Endodermal cell (in vitro differentiated cells): ENCODE measurements at regions not wholly inside any gene's neighbourhood (a gene's known extent, or its start where the extent isn't known, plus 50 kb on each side); places are given as distances from the start of the nearest gene placed in this dataset.

Source experiments
- DNase-seq: peaks from one replicate; pipeline ENCODE4 v3.0.0-alpha.2; 2017
- H3K27ac ChIP-seq: 2 replicates; pipeline ENCODE4 v1.5.1; 2013; ENCODE audit warnings: mild to moderate bottlenecking, low read depth, low read length, moderate library complexity
- H3K27me3 ChIP-seq: 2 replicates; pipeline ENCODE4 v1.6.1; 2013; ENCODE audit warnings: mild to moderate bottlenecking, low read length, moderate library complexity; ENCODE audit not compliant: insufficient read depth, control insufficient read depth, poor library complexity, severe bottlenecking
- H3K36me3 ChIP-seq: 2 replicates; pipeline ENCODE4 v1.7.0; 2013; ENCODE audit warnings: mild to moderate bottlenecking, low read length, moderate library complexity; ENCODE audit not compliant: control insufficient read depth, insufficient read depth
- H3K4me1 ChIP-seq: one replicate; pipeline ENCODE4 v1.7.0; 2013; ENCODE audit warnings: low read length; ENCODE audit not compliant: control insufficient read depth, insufficient read depth
- H3K4me3 ChIP-seq: 2 replicates; pipeline ENCODE4 v1.5.1; 2013; ENCODE audit warnings: mild to moderate bottlenecking, low read length, moderate library complexity
- H3K9ac ChIP-seq: 2 replicates; pipeline ENCODE4 v1.6.1; 2013; ENCODE audit warnings: mild to moderate bottlenecking, low read length, moderate library complexity; ENCODE audit not compliant: poor library complexity, severe bottlenecking; ENCODE audit errors: extremely low read depth
- H3K9me3 ChIP-seq: 2 replicates; pipeline ENCODE4 v1.6.1; 2013; ENCODE audit warnings: mild to moderate bottlenecking, low read length, moderate library complexity; ENCODE audit not compliant: control insufficient read depth
- H3K27ac Mint-ChIP-seq: 2 replicates; pipeline ENCODE4 v1.8.0; 2020; ENCODE audit warnings: mixed read lengths
- H3K27me3 Mint-ChIP-seq: 2 replicates; pipeline ENCODE4 v1.8.0; 2021; ENCODE audit warnings: mild to moderate bottlenecking, mixed read lengths; ENCODE audit not compliant: insufficient read depth
- H3K36me3 Mint-ChIP-seq: 2 replicates; pipeline ENCODE4 v1.8.0; 2020; ENCODE audit warnings: low read depth, mixed read lengths
- H3K4me1 Mint-ChIP-seq: 2 replicates; pipeline ENCODE4 v1.8.0; 2020; ENCODE audit warnings: mixed read lengths
- H3K4me3 Mint-ChIP-seq: 2 replicates; pipeline ENCODE4 v1.8.0; 2020; ENCODE audit warnings: mild to moderate bottlenecking, moderate library complexity, mixed read lengths
- H3K9me3 Mint-ChIP-seq: 2 replicates; pipeline ENCODE4 v1.8.0; 2020; ENCODE audit warnings: mild to moderate bottlenecking, mixed read lengths
- WGBS, 2 experiments: methylation state at CpG; one replicate each; pipeline versions ENCODE4 v1.1.5 to v1.1.7; 2013; ENCODE audit warnings: missing lambda C conversion rate in 2 of 2, mixed read lengths in 1 of 2; ENCODE audit not compliant: insufficient coverage in 1 of 2, insufficient read length in 1 of 2; 5-methylcytosine and 5-hydroxymethylcytosine counted together
- TF ChIP-seq, protein P1 (sequence below): fragments of 200-600 bp; sonication (generic); conservative IDR thresholded peaks from 2 replicates; pipeline ENCODE4 v1.5.0; 2021; ENCODE audit warnings: antibody characterized with exemption, mild to moderate bottlenecking

DNA sequence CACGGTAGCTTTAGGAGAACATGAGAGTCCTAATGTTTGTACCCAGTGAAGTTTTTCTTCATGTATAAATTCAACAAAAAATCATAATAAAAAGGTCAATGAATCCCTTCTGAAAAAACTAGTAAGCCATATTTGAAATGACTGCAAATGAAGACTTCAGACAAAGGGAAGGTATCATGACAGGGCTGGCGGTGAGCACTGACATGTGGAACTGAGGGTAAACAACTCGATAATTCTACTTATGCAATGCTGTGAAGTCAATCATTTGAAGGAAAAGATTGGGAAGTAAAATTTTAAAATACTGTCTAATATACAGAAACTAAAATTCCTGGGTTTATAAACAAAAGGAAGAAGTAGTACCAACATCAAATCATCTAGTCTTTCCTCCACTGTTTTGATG lies 190.2 kb upstream of the COPS8 start:
- H3K4me1 Mint-ChIP-seq: peaks cover 13% of the 10 kb centered on the region
- no peaks in the 10 kb centered on the region for H3K9me3 Mint-ChIP-seq
- Histone ChIP-seq H3K36me3 (no peaks in the 10 kb centered on the region), H3K9me3 (peaks cover 6% of the 10 kb centered on the region), H3K27ac (no peak overlapping the region), H3K9ac (no peak overlapping the region), H3K27me3 (no peaks in the 10 kb centered on the region), H3K4me1 (peaks cover 8% of the 10 kb centered on the region), H3K4me3 (no peak overlapping the region)
- TF ChIP-seq, protein P1, sequence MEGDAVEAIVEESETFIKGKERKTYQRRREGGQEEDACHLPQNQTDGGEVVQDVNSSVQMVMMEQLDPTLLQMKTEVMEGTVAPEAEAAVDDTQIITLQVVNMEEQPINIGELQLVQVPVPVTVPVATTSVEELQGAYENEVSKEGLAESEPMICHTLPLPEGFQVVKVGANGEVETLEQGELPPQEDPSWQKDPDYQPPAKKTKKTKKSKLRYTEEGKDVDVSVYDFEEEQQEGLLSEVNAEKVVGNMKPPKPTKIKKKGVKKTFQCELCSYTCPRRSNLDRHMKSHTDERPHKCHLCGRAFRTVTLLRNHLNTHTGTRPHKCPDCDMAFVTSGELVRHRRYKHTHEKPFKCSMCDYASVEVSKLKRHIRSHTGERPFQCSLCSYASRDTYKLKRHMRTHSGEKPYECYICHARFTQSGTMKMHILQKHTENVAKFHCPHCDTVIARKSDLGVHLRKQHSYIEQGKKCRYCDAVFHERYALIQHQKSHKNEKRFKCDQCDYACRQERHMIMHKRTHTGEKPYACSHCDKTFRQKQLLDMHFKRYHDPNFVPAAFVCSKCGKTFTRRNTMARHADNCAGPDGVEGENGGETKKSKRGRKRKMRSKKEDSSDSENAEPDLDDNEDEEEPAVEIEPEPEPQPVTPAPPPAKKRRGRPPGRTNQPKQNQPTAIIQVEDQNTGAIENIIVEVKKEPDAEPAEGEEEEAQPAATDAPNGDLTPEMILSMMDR: no peak
- peaks cover 7% of the 10 kb centered on the region for H3K27me3 Mint-ChIP-seq
- WGBS, 2 experiments: 97 to 100% methylated on average over 1 to 3 of the region's 3 CpGs
- no peak overlapping the region for H3K4me3 Mint-ChIP-seq
- no peak for DNase-seq
- H3K27ac Mint-ChIP-seq: no peak overlapping the region
- H3K36me3 Mint-ChIP-seq: no peaks in the 10 kb centered on the region

DNA sequence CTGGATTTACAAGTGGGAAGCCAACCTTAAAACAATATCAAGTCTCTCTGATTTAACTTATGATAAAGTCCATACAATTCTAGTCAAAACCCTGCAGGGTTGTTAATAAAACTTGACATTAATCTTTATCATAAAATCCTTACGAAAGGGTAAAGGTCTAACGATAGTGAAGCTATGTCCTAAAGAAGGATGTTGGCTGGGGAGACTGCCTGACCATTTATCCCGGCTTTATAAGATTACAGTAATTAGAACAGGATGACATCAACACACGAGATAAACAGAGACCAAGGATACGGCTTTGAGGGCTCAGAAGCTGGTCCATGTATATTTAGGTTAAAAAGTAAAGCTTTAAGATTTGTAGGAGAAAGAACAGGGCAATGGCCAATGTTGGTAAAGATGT lies 189.0 kb upstream of the COPS8 start:
- H3K27ac ChIP-seq: no peak overlapping the region
- peaks cover 7% of the 10 kb centered on the region for H3K27me3 Mint-ChIP-seq

DNA sequence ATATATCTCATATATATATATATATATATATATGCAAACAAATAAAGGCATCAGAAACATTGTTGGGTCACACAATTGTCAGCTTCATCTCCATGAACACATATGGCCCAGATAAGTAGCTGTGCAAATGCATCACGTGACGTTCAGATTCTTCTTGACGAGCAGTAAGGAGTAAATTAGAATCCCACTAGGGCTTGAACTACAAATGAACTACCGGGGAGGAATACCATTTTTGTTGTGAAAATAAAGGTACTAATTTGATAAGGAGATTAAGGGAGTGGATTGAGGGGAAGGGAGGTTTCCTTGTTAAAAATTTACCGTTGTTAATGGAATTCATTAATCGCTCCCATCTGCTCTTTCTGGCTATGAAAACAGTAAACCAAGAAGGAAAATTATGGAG lies 186.5 kb upstream of the COPS8 start:
- H3K9ac ChIP-seq: no peak overlapping the region
- H3K9me3 ChIP-seq: no peaks in the 10 kb centered on the region
- Mint-ChIP-seq H3K36me3 (no peaks in the 10 kb centered on the region), H3K4me1 (peaks cover 17% of the 10 kb centered on the region), H3K4me3 (no peak overlapping the region), H3K27ac (no peak overlapping the region), H3K9me3 (no peaks in the 10 kb centered on the region), H3K27me3 (peaks cover 17% of the 10 kb centered on the region)
- H3K27me3 ChIP-seq: no peaks in the 10 kb centered on the region
- peaks cover 8% of the 10 kb centered on the region for H3K4me1 ChIP-seq
- no peak overlapping the region for H3K27ac ChIP-seq
- WGBS, 2 experiments: 94 to 97% methylated on average over 6 of the region's 6 CpGs
- H3K4me3 ChIP-seq: no peak overlapping the region
- TF ChIP-seq, protein P1: no peak
- no peaks in the 10 kb centered on the region for H3K36me3 ChIP-seq
- no peak for DNase-seq

More for the DNA sequence above, 189.0 kb upstream of the COPS8 start:
- no peak overlapping the region for H3K27ac Mint-ChIP-seq
- peaks cover 15% of the 10 kb centered on the region for H3K4me1 Mint-ChIP-seq
- H3K4me3 ChIP-seq: no peak overlapping the region
- H3K36me3 Mint-ChIP-seq: no peaks in the 10 kb centered on the region
- no peak for DNase-seq
- no peak overlapping the region for H3K4me3 Mint-ChIP-seq
- H3K9me3 ChIP-seq: no peaks in the 10 kb centered on the region
- peaks cover 8% of the 10 kb centered on the region for H3K4me1 ChIP-seq
- no peaks in the 10 kb centered on the region for H3K36me3 ChIP-seq
- 84 to 93% methylated on average over 4 to 5 of the region's 5 CpGs for WGBS, 2 experiments
- TF ChIP-seq, protein P1: no peak
- no peaks in the 10 kb centered on the region for H3K9me3 Mint-ChIP-seq
- no peaks in the 10 kb centered on the region for H3K27me3 ChIP-seq
- no peak overlapping the region for H3K9ac ChIP-seq
